GM12874 (cell line): ENCODE measurements at regions not wholly inside any gene's neighbourhood (a gene's known extent, or its start where the extent isn't known, plus 50 kb on each side); places are given as distances from the start of the nearest gene placed in this dataset.

Experiments
- CTCF ChIP-seq: IDR thresholded peaks from 2 replicates; pipeline ENCODE4 v1.5.1; 2011; ENCODE audit warnings: low read depth, mild to moderate bottlenecking, control low read depth, low read length, moderate library complexity; ENCODE audit not compliant: insufficient read depth

DNA sequence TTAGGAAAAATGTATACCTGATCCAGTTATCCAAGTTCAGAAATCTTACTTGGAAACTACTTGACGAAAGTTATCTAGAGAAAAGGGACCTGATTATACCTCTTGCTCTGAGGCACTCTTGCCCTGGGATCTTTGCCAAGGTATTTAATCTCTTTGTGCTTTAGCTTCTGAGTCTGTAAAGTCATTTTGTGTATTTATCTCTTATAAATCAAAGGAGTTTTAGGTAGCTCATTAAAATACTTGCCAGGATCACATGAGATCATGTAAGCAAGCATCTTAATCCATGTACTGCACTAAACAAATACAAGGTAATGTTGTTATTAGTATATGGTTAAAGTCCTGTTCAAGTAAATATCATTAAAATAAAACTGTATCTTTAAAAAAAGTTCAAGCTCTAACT lies 147.5 kb downstream of the IPO8 start:
- TF ChIP-seq CTCF: no peak

- TF ChIP-seq CTCF: no peak
Measured at GRCh38 chr12:30546121-30546520, 149.5 kb downstream of the IPO8 start.

- TF ChIP-seq CTCF: no peak
Measured at GRCh38 chr12:30537228-30537627, 158.4 kb downstream of the IPO8 start.

DNA sequence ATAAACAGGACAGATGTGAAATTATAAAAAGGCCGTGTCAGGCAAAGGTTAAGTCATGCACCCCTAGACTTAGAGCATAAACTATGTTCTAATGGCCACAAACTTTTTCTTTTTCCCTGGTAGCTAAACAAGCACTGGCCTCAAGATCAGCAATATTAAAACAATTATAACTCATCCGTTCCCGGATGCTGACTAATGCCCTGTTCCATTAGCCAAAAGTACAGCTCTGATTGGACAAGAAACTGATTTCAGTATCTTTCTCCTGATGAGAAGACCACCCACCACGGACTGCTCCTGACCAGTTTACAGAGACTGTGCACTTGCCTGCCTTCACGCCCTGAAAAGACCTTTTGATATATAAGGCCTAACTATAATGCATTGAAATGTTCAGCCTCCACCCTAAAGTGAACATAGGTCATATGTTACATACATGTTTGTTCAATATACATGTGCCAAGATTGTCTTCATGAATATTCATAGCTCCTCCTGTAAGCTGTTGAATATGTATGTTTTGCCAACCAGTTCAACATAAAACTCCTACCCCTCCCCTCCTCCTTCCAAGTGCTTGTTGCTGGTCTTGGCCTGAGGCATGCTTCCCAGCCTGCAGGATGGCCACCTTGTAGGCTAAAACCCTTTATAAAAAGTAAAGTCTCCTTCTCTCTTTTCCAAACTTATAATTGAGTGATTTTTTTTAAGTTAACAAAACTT lies 162.0 kb downstream of the IPO8 start:
- TF ChIP-seq CTCF: no peak

GRCh38 chr12:30531731-30532678 lies 163.7 kb downstream of the IPO8 start:
- TF ChIP-seq CTCF: no peak

GRCh38 chr12:30529489-30530269 lies 166.0 kb downstream of the IPO8 start:
- no peak for TF ChIP-seq CTCF

DNA sequence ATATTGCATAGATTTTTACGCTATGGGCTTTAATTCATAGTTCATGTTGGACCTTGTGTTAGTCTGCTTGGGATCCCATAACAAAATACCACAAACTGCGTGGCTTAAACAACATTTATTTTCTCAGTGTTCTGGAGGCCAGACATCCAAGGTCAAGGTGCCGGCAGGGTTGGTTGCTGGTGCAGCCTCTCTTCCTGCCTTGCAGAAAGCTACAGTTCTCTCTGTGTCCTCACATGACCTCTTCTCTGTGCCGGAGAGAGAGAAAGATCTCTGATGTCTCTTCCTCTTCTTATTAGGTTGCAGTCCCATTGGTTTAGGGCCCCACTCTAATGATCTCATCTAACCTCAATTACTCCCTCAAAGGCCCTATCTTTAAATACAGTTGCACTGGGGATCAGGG lies 170.5 kb downstream of the IPO8 start:
- no peak for TF ChIP-seq CTCF
